Hepatocyte (in vitro differentiated cells): ENCODE measurements at regions not wholly inside any gene's neighbourhood (a gene's known extent, or its start where the extent isn't known, plus 50 kb on each side); places are given as distances from the start of the nearest gene placed in this dataset.

Experiments
- EZH2 ChIP-seq: fragments of 200-600 bp; sonication (generic); IDR thresholded peaks from 2 replicates; pipeline ENCODE4 v1.6.1; 2016; ENCODE audit warnings: antibody characterized with exemption, mild to moderate bottlenecking, borderline replicate concordance
- EZH2phosphoT487 ChIP-seq: fragments of 200-600 bp; sonication (generic); IDR thresholded peaks from one replicate; pipeline ENCODE4 v1.6.1; 2018; ENCODE audit warnings: antibody characterized with exemption, mild to moderate bottlenecking, low read depth, moderate library complexity; ENCODE audit not compliant: unreplicated experiment, severe bottlenecking
- TF ChIP-seq, protein P1 (sequence below): fragments of 200-600 bp; sonication (generic); IDR thresholded peaks from 2 replicates; pipeline ENCODE4 v1.5.1; 2016; ENCODE audit warnings: antibody characterized with exemption, mild to moderate bottlenecking; ENCODE audit not compliant: poor library complexity

DNA sequence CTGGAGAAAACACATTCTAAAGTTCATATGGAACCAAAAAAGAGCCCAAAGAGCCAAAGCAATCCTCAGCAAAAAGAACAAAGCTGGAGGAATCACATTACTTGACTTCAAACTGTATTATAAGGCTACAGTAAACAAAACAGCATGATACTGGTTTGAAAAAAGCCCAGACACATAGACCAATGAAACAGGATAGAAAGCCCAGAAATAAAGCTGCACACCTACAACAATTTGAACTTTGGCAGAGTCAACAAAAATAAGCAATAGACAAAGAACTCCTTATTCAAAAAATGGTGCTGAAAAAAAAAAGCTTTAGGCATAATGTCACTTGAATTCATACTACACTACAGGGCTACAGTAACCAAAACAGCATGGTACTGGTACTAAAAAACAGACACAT lies 289.6 kb downstream of the NR4A2 start:
- TF ChIP-seq, protein P1, sequence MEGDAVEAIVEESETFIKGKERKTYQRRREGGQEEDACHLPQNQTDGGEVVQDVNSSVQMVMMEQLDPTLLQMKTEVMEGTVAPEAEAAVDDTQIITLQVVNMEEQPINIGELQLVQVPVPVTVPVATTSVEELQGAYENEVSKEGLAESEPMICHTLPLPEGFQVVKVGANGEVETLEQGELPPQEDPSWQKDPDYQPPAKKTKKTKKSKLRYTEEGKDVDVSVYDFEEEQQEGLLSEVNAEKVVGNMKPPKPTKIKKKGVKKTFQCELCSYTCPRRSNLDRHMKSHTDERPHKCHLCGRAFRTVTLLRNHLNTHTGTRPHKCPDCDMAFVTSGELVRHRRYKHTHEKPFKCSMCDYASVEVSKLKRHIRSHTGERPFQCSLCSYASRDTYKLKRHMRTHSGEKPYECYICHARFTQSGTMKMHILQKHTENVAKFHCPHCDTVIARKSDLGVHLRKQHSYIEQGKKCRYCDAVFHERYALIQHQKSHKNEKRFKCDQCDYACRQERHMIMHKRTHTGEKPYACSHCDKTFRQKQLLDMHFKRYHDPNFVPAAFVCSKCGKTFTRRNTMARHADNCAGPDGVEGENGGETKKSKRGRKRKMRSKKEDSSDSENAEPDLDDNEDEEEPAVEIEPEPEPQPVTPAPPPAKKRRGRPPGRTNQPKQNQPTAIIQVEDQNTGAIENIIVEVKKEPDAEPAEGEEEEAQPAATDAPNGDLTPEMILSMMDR: no peak
- no peak for TF ChIP-seq EZH2phosphoT487
- TF ChIP-seq EZH2: no peak
